GM20000 (cell line): ENCODE measurements at regions not wholly inside any gene's neighbourhood (a gene's known extent, or its start where the extent isn't known, plus 50 kb on each side); places are given as distances from the start of the nearest gene placed in this dataset.
A peak's percentile ranks its signal among the peaks of the same experiment; 100 is the strongest.

Experiments
- DNase-seq: peaks from one replicate; pipeline ENCODE4 v3.0.0; 2012; ENCODE audit warnings: low spot score
- CTCF ChIP-seq: IDR thresholded peaks from 2 replicates; pipeline ENCODE4 v1.5.1; 2012; ENCODE audit warnings: mild to moderate bottlenecking, control low read depth; ENCODE audit errors: extremely low read depth, missing control alignments

- no peak for DNase-seq
- TF ChIP-seq CTCF: no peak
These were observed 540.5 kb upstream of the FBXO33 start for GRCh38 chr14:39972704-39973103.

GRCh38 chr14:39967885-39968284, 535.7 kb upstream of the FBXO33 start:
- TF ChIP-seq CTCF: no peak

GRCh38 chr14:39957987-39958386, 525.8 kb upstream of the FBXO33 start:
- no peak for DNase-seq
- TF ChIP-seq CTCF: no peak

More at GRCh38 chr14:39967885-39968284, 535.7 kb upstream of the FBXO33 start:
- no peak for DNase-seq

- no peak for TF ChIP-seq CTCF
- peak; percentile 7 for DNase-seq
These were observed 525.1 kb upstream of the FBXO33 start for GRCh38 chr14:39957290-39957689.

- TF ChIP-seq CTCF: no peak
- no peak for DNase-seq
These were observed 524.1 kb upstream of the FBXO33 start for GRCh38 chr14:39956372-39956771.

GRCh38 chr14:39948235-39948634, 516.0 kb upstream of the FBXO33 start:
- no peak for TF ChIP-seq CTCF
- no peak for DNase-seq

- no peak for TF ChIP-seq CTCF
- no peak for DNase-seq
These were observed 514.6 kb upstream of the FBXO33 start for GRCh38 chr14:39946807-39947206.

- TF ChIP-seq CTCF: no peak
- no peak for DNase-seq
These were observed 506.8 kb upstream of the FBXO33 start for GRCh38 chr14:39939023-39939422.
